WI38 (cell line): ENCODE measurements at regions not wholly inside any gene's neighbourhood (a gene's known extent, or its start where the extent isn't known, plus 50 kb on each side); places are given as distances from the start of the nearest gene placed in this dataset.

ENCODE experiments used
- H3K4me3 ChIP-seq: 2 replicates; pipeline ENCODE4 v1.5.1; 2011; ENCODE audit warnings: low read depth, mild to moderate bottlenecking, control low read depth, low read length
- TF ChIP-seq, protein P1 (sequence below): IDR thresholded peaks from 2 replicates; pipeline ENCODE4 v1.5.1; 2012; ENCODE audit warnings: low read depth, mild to moderate bottlenecking, control low read depth, low read length

DNA sequence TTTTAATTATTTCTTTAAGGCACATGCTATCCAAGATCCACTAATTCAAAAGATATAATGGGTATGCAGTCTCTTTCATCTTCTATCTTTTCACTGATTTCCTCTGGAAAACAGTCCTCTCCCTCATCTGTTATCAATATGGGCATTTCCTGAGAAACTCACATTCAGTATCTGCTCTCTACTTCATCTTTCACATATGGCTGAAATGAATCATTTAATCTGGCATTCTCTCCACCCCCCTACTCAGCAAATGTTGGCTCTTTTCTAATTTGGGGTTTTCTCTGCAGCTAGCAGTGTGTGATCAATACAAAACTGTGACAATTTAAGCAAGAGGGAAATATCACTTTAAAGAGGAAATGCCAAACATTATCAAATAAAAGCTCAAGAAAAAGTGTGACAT, 157.1 kb upstream of the TMTC1 start:
- H3K4me3 ChIP-seq, result no peak overlapping the region
- TF ChIP-seq, protein P1, sequence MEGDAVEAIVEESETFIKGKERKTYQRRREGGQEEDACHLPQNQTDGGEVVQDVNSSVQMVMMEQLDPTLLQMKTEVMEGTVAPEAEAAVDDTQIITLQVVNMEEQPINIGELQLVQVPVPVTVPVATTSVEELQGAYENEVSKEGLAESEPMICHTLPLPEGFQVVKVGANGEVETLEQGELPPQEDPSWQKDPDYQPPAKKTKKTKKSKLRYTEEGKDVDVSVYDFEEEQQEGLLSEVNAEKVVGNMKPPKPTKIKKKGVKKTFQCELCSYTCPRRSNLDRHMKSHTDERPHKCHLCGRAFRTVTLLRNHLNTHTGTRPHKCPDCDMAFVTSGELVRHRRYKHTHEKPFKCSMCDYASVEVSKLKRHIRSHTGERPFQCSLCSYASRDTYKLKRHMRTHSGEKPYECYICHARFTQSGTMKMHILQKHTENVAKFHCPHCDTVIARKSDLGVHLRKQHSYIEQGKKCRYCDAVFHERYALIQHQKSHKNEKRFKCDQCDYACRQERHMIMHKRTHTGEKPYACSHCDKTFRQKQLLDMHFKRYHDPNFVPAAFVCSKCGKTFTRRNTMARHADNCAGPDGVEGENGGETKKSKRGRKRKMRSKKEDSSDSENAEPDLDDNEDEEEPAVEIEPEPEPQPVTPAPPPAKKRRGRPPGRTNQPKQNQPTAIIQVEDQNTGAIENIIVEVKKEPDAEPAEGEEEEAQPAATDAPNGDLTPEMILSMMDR, result no peak

DNA sequence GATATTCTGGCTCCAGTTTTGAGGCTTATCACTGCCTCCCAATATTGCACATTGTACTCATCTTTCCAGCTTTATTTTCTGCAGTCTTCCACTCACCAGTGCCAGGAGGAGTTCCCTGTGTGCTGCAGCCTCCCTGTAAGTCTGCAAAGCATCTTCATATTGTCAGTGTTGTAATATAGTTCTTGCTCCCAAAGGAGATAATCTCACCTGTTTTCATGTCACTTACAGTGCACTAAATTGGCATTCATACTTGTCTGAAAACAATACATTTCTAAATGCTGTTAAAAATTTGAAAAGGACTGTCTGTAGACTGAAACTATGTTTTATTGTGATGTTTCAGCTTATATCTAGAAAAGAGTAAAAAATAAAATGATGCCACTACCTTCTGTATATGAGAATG, 146.8 kb upstream of the TMTC1 start:
- TF ChIP-seq, protein P1, result no peak
- H3K4me3 ChIP-seq, result no peak overlapping the region

DNA sequence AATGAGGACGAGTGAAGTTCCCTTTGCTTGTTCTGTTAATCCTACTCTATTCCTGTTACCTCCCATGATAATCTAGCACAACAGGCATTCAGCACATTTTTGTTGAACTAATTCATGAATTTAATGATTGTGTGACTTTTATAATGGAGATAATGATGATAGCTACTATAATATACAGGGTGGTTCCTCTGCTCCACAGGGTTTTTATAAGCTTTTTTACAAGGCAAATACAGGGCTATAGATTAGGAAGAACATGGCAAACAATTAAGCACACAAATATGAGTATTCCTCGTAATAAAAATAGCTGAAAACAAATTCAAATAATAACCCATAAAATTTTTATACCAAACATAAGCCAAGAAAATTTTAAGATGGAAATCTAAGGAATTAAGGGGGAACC, 145.6 kb upstream of the TMTC1 start:
- H3K4me3 ChIP-seq, result no peak overlapping the region
- TF ChIP-seq, protein P1, result no peak

DNA sequence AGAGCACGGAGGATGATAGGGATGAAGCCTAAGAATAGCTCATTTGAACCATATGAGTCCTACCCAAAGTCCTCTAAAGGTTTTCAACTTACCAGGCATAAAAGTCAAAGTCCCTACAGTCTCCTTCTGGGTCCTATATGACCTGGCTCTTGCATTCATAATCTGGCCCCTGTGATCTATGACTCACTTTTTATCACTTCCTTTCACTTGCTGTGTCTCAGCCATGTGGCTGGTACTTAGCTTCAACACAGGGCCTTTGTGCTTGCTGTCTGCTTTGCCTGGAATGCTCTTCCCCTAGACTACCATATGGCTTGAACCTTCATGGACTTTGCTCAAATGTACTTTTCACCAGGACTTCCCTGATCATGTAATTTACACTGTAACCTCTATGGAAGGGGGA, 137.6 kb upstream of the TMTC1 start:
- TF ChIP-seq, protein P1, result no peak
- H3K4me3 ChIP-seq, result no peak overlapping the region

DNA sequence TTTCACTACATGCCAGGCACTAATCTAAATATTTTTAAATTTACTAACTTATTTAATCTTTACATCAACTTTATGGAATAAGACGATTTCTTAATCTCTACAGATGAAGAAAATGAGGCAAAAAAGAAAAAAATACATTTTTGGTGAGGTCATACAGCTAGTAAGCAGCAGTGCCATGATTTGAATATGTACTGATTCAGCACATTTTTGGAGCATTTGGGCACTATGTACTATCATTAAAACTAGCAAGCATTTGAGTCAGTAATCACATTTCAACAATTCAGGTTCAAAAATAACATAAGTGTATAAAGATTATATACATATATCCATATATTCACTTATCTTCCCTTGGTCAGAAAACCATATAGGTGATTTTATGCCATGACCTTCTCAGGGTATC, 124.4 kb upstream of the TMTC1 start:
- no peak overlapping the region for H3K4me3 ChIP-seq
- TF ChIP-seq, protein P1, result no peak

DNA sequence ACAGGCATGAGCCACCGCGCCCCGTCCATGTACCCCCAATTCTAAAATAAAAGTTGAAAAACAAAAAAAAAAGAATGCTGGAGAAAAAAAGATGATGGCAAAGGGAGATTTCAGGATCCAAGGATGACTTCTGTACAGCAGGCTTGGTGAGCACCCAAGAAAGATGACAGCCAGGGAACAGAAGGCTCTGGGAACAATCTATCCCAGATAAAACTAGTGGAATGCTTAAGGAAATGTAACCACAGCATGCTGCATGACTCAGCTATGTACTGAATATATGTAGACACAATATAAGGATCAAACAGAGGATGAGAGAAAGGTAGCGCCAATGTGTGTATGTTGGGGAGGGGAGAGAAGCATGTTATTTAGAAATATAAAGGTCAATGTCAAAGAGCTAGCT, 123.7 kb upstream of the TMTC1 start:
- TF ChIP-seq, protein P1, result no peak
- H3K4me3 ChIP-seq, result no peak overlapping the region

DNA sequence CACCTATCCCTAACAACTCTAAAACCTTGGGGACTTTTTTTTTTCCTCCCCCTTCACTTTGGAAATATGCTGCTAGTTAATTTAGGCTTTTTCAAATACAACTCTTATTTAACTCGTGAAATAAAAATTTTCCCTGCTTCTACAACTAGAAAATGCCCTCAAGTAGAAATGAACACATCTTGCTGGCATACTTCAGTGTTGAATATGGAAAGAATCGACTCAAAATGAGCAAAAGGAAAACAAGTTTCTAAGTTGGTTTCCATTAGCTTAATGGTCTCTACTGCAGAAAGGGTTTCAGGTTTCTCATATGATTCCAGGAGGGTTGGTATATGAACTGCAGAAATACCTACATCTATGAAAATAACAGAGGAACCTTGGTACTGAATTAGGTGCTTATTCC, 118.3 kb upstream of the TMTC1 start:
- TF ChIP-seq, protein P1, result no peak
- H3K4me3 ChIP-seq, result no peak overlapping the region
